Ovary (tissue), 7 donors: ENCODE measurements at regions not wholly inside any gene's neighbourhood (a gene's known extent, or its start where the extent isn't known, plus 50 kb on each side); places are given as distances from the start of the nearest gene placed in this dataset.

Experiments used
- DNase-seq, 5 donors: peaks; one replicate each; pipeline ENCODE4 v3.0.0-alpha.2; 2019 to 2020
- H3K27ac ChIP-seq, 2 donors: fragments of 200-600 bp; one replicate each; pipeline versions ENCODE4 v1.5.1 to v1.8.0; 2019 to 2022
- H3K27me3 ChIP-seq: fragments of 200-600 bp; one replicate; pipeline ENCODE4 v1.8.0; 2022
- H3K36me3 ChIP-seq: fragments of 200-600 bp; sonication (generic); one replicate; pipeline ENCODE4 v1.5.1; 2019
- H3K4me1 ChIP-seq: one replicate; pipeline ENCODE4 v1.8.1; 2013; ENCODE audit warnings: mild to moderate bottlenecking, moderate library complexity; ENCODE audit not compliant: insufficient read depth
- H3K4me3 ChIP-seq: fragments of 200-600 bp; sonication (generic); one replicate; pipeline ENCODE4 v1.5.1; 2017
- H3K9me3 ChIP-seq, 2 donors: fragments of 200-600 bp in 1 of 2; sonication (generic) in 1 of 2; one replicate each; pipeline versions ENCODE4 v1.5.1 to v1.8.1; 2013 to 2019; ENCODE audit warnings: mild to moderate bottlenecking in 1 of 2, moderate library complexity in 1 of 2
- EP300 ChIP-seq: sonication (generic); formaldehyde crosslinking; IDR thresholded peaks from one replicate; pipeline ENCODE4 v1.6.1; 2017; ENCODE audit warnings: antibody characterized with exemption
- POLR2A ChIP-seq: fragments of 450-650 bp; IDR thresholded peaks from one replicate; pipeline ENCODE4 v1.6.1; 2017; ENCODE audit warnings: antibody characterized with exemption, mild to moderate bottlenecking, moderate library complexity
- WGBS, 3 donors: extraction: QIAGEN DNeasy Blood & Tissue Kit in 1 of 3; methylation state at CpG; one replicate each; pipeline versions ENCODE4 v1.1.5 to v1.1.7; 2013 to 2017; 5-methylcytosine and 5-hydroxymethylcytosine counted together
- intact Hi-C, 4 donors: fragments of 100-400 bp; cut with DNase I; formaldehyde crosslinking; loops; one replicate each; pipeline versions ENCODE4 v1.11.0 to v1.15.1; 2022 to 2023
- TF ChIP-seq, protein P1 (sequence below), 3 donors: fragments of 450-650 bp in 2 of 3; fragments of 200-600 bp in 1 of 3; IDR thresholded peaks; one replicate each; pipeline versions ENCODE4 v1.5.1 to v1.8.0; 2016 to 2022; ENCODE audit warnings: antibody characterized with exemption in 3 of 3, mild to moderate bottlenecking in 1 of 3
- donor health status: DM: no; HTN: no; CAD: no; lungs with moderate emphysema.
- donor health status: DM: no; HTN: no; CAD: no.
- donor health status: Bipolar disorder and iron deficiency.
- donor health status: DM: no; HTN: no; CAD: no.
- donor health status: DM: yes; HTN: yes; CAD: no.

DNA sequence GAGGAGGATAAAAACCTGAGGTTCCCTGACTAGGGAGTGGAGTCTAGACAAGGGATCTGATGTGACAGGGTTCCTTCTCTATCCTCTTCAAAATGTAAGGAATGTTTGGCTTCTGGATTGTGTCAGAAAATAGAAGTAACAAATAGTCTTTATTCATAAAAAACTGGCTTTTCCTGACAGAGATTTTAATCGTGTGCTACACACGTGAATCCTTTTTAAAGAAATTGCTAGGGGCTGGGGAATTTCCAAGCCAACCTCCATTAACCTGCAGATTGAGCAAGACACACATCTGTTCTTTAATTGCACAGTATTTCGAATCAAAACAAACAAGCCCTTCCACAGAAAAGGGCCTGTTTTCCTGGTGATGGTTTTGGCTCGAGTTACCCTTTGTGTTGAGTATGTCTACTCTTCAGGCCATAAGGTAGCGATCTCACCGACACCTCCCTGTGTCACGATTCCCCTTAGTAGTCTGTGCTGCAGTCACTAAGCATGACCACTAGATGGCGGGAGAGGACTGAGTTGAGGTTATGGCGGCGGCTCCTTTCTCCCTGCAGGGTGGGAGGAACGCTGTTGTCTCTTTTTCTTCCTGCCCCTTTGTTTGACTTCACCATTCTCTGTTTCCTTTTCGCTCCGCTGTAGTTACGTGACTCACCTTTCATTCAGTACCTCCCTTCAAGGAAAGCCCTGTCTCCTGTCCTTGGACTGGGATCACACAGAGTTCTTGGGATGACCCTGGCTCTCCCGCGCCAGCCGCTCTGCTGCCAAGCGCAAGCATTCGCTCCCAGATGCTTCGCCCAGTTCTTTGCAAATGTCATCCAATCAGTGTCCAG lies 137.1 kb upstream of the SLC24A2 start:
- no peak overlapping the region for H3K27ac ChIP-seq
- no peaks in the 10 kb centered on the region for H3K36me3 ChIP-seq
- WGBS, 3 donors = 0 to 1% (median 1%) methylated on average over 20 of the region's 20 CpGs
- intact Hi-C loops = loop anchor here (2.0 to 10.0 kb wide), 7 partner anchors 431 to 1189 kb away; partner anchors contain the start of gene MLLT3 (in 2 of the 4)
- no peaks in the 10 kb centered on the region for H3K4me1 ChIP-seq
- H3K4me3 ChIP-seq = peak overlapping the region; percentile 32
- H3K9me3 ChIP-seq = no peaks in the 10 kb centered on the region
- DNase-seq = peak; percentile 68 to 74 (median 72)
- H3K27me3 ChIP-seq = no peaks in the 10 kb centered on the region
- TF ChIP-seq EP300 (no peak), POLR2A (no peak)
- TF ChIP-seq, protein P1, sequence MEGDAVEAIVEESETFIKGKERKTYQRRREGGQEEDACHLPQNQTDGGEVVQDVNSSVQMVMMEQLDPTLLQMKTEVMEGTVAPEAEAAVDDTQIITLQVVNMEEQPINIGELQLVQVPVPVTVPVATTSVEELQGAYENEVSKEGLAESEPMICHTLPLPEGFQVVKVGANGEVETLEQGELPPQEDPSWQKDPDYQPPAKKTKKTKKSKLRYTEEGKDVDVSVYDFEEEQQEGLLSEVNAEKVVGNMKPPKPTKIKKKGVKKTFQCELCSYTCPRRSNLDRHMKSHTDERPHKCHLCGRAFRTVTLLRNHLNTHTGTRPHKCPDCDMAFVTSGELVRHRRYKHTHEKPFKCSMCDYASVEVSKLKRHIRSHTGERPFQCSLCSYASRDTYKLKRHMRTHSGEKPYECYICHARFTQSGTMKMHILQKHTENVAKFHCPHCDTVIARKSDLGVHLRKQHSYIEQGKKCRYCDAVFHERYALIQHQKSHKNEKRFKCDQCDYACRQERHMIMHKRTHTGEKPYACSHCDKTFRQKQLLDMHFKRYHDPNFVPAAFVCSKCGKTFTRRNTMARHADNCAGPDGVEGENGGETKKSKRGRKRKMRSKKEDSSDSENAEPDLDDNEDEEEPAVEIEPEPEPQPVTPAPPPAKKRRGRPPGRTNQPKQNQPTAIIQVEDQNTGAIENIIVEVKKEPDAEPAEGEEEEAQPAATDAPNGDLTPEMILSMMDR (IDR thresholded peaks at IDR 0.05) = peak; percentile 88 to 89 (median 88)

DNA sequence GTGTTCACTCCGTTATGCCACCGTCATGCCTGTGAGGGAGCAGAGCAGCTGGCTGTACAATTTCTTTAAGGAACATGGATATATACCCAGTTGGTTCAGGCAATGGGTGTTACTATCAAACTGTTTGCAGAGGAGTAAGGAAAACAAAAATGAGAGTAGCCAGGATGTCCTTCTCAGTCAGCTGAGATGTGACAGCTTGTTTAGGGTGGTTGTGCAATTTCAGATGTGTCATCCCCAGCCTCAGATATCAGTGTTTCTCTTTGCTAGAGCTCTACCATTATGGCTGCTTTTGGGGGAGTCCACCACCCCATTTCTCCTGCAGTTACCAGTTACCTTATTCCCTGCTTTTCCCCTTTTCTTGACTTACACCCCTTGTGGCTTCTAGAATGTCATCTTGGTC lies 135.2 kb upstream of the SLC24A2 start:
- H3K27me3 ChIP-seq = no peaks in the 10 kb centered on the region
- no peak overlapping the region for H3K4me3 ChIP-seq
- intact Hi-C loops = loop anchor here in 2 of 4 donors (10.0 kb wide), 4 partner anchors 429 to 1191 kb away; partner anchors contain the start of gene MLLT3 (in 1 of the 2)
- TF ChIP-seq EP300 = no peak
- TF ChIP-seq, protein P1 (IDR thresholded peaks at IDR 0.05) = no peak
- H3K36me3 ChIP-seq = no peaks in the 10 kb centered on the region
- H3K4me1 ChIP-seq = no peaks in the 10 kb centered on the region
- no peaks in the 10 kb centered on the region for H3K9me3 ChIP-seq
- no peak overlapping the region for H3K27ac ChIP-seq
- WGBS, 3 donors = 54 to 78% (median 62%) methylated on average over 2 of the region's 2 CpGs
- DNase-seq = no peak

DNA sequence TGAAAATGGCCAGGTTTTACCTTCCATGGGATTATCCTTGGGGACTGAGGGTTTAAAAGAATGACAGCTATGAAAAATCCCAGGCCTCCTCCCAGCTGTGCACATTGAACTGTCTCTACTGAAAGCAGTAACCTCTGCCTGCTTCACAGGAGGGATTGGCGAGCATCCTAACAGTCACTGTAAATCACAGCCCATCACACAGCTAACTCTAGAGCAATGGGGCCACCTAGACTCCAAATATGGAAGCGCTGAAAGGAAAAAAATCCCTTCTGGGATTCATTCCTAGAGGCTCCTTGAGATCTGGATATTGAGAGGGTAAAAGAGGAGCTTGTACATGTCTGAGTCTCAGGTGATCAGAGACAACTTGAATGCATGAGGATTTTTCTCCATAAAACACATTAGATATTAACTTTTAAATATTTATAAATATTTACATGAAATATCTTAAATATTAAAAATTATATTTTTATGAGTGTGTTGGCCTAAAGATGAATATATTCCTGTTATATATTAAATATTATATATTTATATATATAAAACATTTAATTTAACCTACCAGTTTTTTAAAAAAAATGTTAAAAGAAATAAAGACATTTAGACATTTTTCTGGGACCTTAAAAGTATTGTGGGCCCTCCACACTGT lies 133.8 kb upstream of the SLC24A2 start:
- H3K4me1 ChIP-seq = no peaks in the 10 kb centered on the region
- no peaks in the 10 kb centered on the region for H3K27me3 ChIP-seq
- no peaks in the 10 kb centered on the region for H3K9me3 ChIP-seq
- no peak overlapping the region for H3K27ac ChIP-seq
- no peak for TF ChIP-seq EP300
- TF ChIP-seq, protein P1 (IDR thresholded peaks at IDR 0.05) = no peak
- no peak for TF ChIP-seq POLR2A
- H3K4me3 ChIP-seq = no peak overlapping the region
- intact Hi-C loops = loop anchor here in 2 of 4 donors (10.0 kb wide), 4 partner anchors 428 to 1192 kb away; partner anchors contain the start of gene MLLT3 (in 1 of the 2)
- no peaks in the 10 kb centered on the region for H3K36me3 ChIP-seq
- peak in 3 of 5 donors; percentile 35 to 48 (median 44) for DNase-seq
- WGBS, 3 donors = 7 to 11% (median 9%) methylated on average over 2 of the region's 2 CpGs

DNA sequence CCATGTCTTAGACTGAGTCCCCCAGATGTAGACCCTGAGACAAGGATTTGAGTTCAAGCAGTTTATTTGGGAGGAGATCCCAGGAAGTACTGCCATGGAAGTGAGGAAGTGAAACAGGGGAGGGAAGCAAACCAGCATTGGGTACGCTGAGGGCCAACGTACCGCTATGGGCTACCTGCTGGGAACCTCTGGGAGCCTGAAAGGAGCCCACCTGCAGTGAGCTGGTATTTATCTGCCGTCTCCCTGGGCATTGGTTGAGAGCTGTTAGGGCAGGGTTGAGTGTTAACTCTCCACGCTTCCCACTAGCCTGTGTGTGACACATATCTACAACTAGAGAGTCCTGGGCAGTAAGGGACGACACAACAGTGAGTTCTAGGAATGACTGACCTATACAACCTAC lies 131.6 kb upstream of the SLC24A2 start:
- Histone ChIP-seq H3K27ac (no peak overlapping the region), H3K36me3 (no peaks in the 10 kb centered on the region), H3K27me3 (no peaks in the 10 kb centered on the region), H3K9me3 (no peaks in the 10 kb centered on the region), H3K4me3 (no peak overlapping the region), H3K4me1 (no peaks in the 10 kb centered on the region)
- TF ChIP-seq EP300 = no peak
- TF ChIP-seq, protein P1 (IDR thresholded peaks at IDR 0.05) = no peak
- TF ChIP-seq POLR2A = no peak
- WGBS, 3 donors = 87 to 93% (median 92%) methylated on average over 6 of the region's 6 CpGs
- no peak for DNase-seq
- intact Hi-C loops = loop anchor here in 2 of 4 donors (10.0 kb wide), 4 partner anchors 426 to 1194 kb away; partner anchors contain the start of gene MLLT3 (in 1 of the 2)
